ENCODE measurements at regions not wholly inside any gene's neighbourhood (a gene's known extent, or its start where the extent isn't known, plus 50 kb on each side); places are given as distances from the start of the nearest gene placed in this dataset.
A peak's percentile ranks its signal among the peaks of the same experiment; 100 is the strongest.

GRCh38 chr9:1201901-1202300, 151.7 kb downstream of the DMRT2 start:
- no peak for DNase-seq (ENCODE audit: low spot score)

- DNase-seq (ENCODE audit: low spot score) = no peak
Measured at GRCh38 chr9:1202512-1203280, 152.5 kb downstream of the DMRT2 start.

- peak; percentile 78 for DNase-seq (ENCODE audit: low spot score)
Measured at GRCh38 chr9:1207686-1208085, 157.5 kb downstream of the DMRT2 start.

- peak; percentile 78 for DNase-seq (ENCODE audit: low spot score)
Measured at GRCh38 chr9:1208157-1208556, 158.0 kb downstream of the DMRT2 start.

GRCh38 chr9:1210954-1211353, 160.8 kb downstream of the DMRT2 start:
- peak; percentile 37 for DNase-seq (ENCODE audit: low spot score)

- peak; percentile 32 for DNase-seq (ENCODE audit: low spot score)
Measured at GRCh38 chr9:1216532-1216931, 166.4 kb downstream of the DMRT2 start.

- no peak for DNase-seq (ENCODE audit: low spot score)
Measured at GRCh38 chr9:1217076-1217475, 166.9 kb downstream of the DMRT2 start.

GRCh38 chr9:1219284-1219683, 169.1 kb downstream of the DMRT2 start:
- DNase-seq (ENCODE audit: low spot score) = no peak

- DNase-seq (ENCODE audit: low spot score) = no peak
Measured at GRCh38 chr9:1221298-1221697, 171.1 kb downstream of the DMRT2 start.

- peak; percentile 42 for DNase-seq (ENCODE audit: low spot score)
Measured at GRCh38 chr9:1222511-1222910, 172.4 kb downstream of the DMRT2 start.

GRCh38 chr9:1231998-1232919, 182.1 kb downstream of the DMRT2 start:
- peak; percentile 74 for DNase-seq (ENCODE audit: low spot score)

- no peak for DNase-seq (ENCODE audit: low spot score)
Measured at GRCh38 chr9:1233568-1233967, 183.4 kb downstream of the DMRT2 start.

GRCh38 chr9:1235650-1236049, 185.5 kb downstream of the DMRT2 start:
- DNase-seq (ENCODE audit: low spot score) = no peak

GRCh38 chr9:1236061-1236460, 185.9 kb downstream of the DMRT2 start:
- DNase-seq (ENCODE audit: low spot score) = no peak

GRCh38 chr9:1238407-1238806, 188.2 kb downstream of the DMRT2 start:
- no peak for DNase-seq (ENCODE audit: low spot score)

GRCh38 chr9:1248743-1249142, 198.6 kb downstream of the DMRT2 start:
- DNase-seq (ENCODE audit: low spot score) = no peak

GRCh38 chr9:1253064-1253979, 203.2 kb downstream of the DMRT2 start:
- DNase-seq (ENCODE audit: low spot score) = no peak

GRCh38 chr9:1254071-1254470, 203.9 kb downstream of the DMRT2 start:
- no peak for DNase-seq (ENCODE audit: low spot score)

- DNase-seq (ENCODE audit: low spot score) = no peak
Measured at GRCh38 chr9:1256178-1256577, 206.0 kb downstream of the DMRT2 start.

- DNase-seq (ENCODE audit: low spot score) = no peak
Measured at GRCh38 chr9:1261266-1261665, 211.1 kb downstream of the DMRT2 start.

GRCh38 chr9:1261879-1262766, 212.0 kb downstream of the DMRT2 start:
- no peak for DNase-seq (ENCODE audit: low spot score)
